Natural killer cell (primary cell): ENCODE measurements at regions not wholly inside any gene's neighbourhood (a gene's known extent, or its start where the extent isn't known, plus 50 kb on each side); places are given as distances from the start of the nearest gene placed in this dataset.

Experiments
- ATAC-seq, 3 donors: fragments of 150-1000 bp in 2 of 3; fragments of 200-7000 bp in 1 of 3; cut with Tn5 transposase; 1 replicate in 1 of 3; 2 replicates in 2 of 3; pipeline ENCODE4 v1.10.0; 2021; ENCODE audit warnings: mild to moderate bottlenecking in 2 of 3, moderate library complexity in 2 of 3
- DNase-seq, 2 donors: peaks; one replicate each; pipeline versions ENCODE4 v3.0.0 to v3.0.0-alpha.2; 2013 to 2021; ENCODE audit warnings: mixed read lengths in 1 of 2
- H3K27ac ChIP-seq: one replicate; pipeline ENCODE4 v1.5.1; 2013; ENCODE audit warnings: mild to moderate bottlenecking, low read length
- H3K27me3 ChIP-seq: one replicate; pipeline ENCODE4 v1.6.1; 2013; ENCODE audit warnings: low read length; ENCODE audit not compliant: control insufficient read depth, insufficient read depth
- H3K36me3 ChIP-seq: one replicate; pipeline ENCODE4 v1.6.1; 2013; ENCODE audit warnings: low read length; ENCODE audit not compliant: control insufficient read depth, insufficient read depth
- H3K4me1 ChIP-seq: one replicate; pipeline ENCODE4 v1.6.1; 2013; ENCODE audit warnings: low read length; ENCODE audit not compliant: control insufficient read depth, insufficient read depth
- H3K4me3 ChIP-seq: one replicate; pipeline ENCODE4 v1.5.1; 2013; ENCODE audit warnings: low read length
- H3K9me3 ChIP-seq: one replicate; pipeline ENCODE4 v1.6.1; 2013; ENCODE audit warnings: low read length; ENCODE audit not compliant: control insufficient read depth, insufficient read depth
- H3K27ac Mint-ChIP-seq, 2 donors: one replicate each; pipeline ENCODE4 v1.8.0; 2022; ENCODE audit warnings: mild to moderate bottlenecking in 2 of 2, mixed read lengths in 2 of 2, moderate library complexity in 1 of 2
- H3K27me3 Mint-ChIP-seq, 2 donors: one replicate each; pipeline ENCODE4 v1.8.0; 2022; ENCODE audit warnings: low read depth in 2 of 2, mixed read lengths in 2 of 2
- H3K36me3 Mint-ChIP-seq: one replicate; pipeline ENCODE4 v1.8.0; 2022; ENCODE audit warnings: mixed read lengths
- H3K4me1 Mint-ChIP-seq, 2 donors: one replicate each; pipeline ENCODE4 v1.8.0; 2022; ENCODE audit warnings: mixed read lengths in 2 of 2
- H3K4me3 Mint-ChIP-seq: one replicate; pipeline ENCODE4 v1.8.0; 2022; ENCODE audit warnings: mild to moderate bottlenecking, moderate library complexity, mixed read lengths
- H3K9me3 Mint-ChIP-seq, 2 donors: one replicate each; pipeline ENCODE4 v1.8.0; 2022; ENCODE audit warnings: mixed read lengths in 2 of 2
- CTCF ChIP-seq: fragments of 200-600 bp; IDR thresholded peaks from one replicate; pipeline ENCODE4 v1.8.0; 2022; ENCODE audit warnings: antibody characterized with exemption
- WGBS: methylation state at CpG from one replicate; pipeline ENCODE4 v1.1.7; 2013; ENCODE audit warnings: missing lambda C conversion rate; ENCODE audit not compliant: insufficient coverage; 5-methylcytosine and 5-hydroxymethylcytosine counted together
- intact Hi-C: fragments of 100-400 bp; cut with micrococcal nuclease; formaldehyde crosslinking; loops from one replicate; pipeline ENCODE4 v1.14.2; 2022

- TF ChIP-seq CTCF = no peak
- Histone ChIP-seq H3K36me3 (no peaks in the 10 kb centered on the region), H3K27ac (no peak overlapping the region), H3K4me3 (no peak overlapping the region), H3K27me3 (no peaks in the 10 kb centered on the region), H3K9me3 (no peaks in the 10 kb centered on the region), H3K4me1 (no peaks in the 10 kb centered on the region)
- Mint-ChIP-seq H3K36me3 (no peaks in the 10 kb centered on the region), H3K27ac (no peak overlapping the region), H3K4me1 (no peaks in the 10 kb centered on the region), H3K9me3 (peaks cover 12 to 15% of the 10 kb centered on the region in 2 donors), H3K27me3 (no peaks in the 10 kb centered on the region), H3K4me3 (no peak overlapping the region)
- WGBS = 78% methylated on average over 1 of the region's 1 CpG
- DNase-seq (no peak), ATAC-seq (no peak)
- intact Hi-C loops = no loop called here
These were observed 518.5 kb downstream of the TENT5A start for GRCh38 chr6:81233990-81234389.

GRCh38 chr6:81228912-81229555 is 523.4 kb downstream of the TENT5A start:
- WGBS = no CpG with 5 or more reads among the region's 2 CpGs
- intact Hi-C loops = no loop called here

GRCh38 chr6:81226957-81227356 is 525.5 kb downstream of the TENT5A start:
- no peak for ATAC-seq
- intact Hi-C loops = no loop called here

More at GRCh38 chr6:81228912-81229555, 523.4 kb downstream of the TENT5A start:
- no peaks in the 10 kb centered on the region for H3K4me1 ChIP-seq
- ATAC-seq (no peak), DNase-seq (no peak)
- no peaks in the 10 kb centered on the region for H3K36me3 ChIP-seq
- peaks cover 9 to 15% of the 10 kb centered on the region in 2 donors for H3K9me3 Mint-ChIP-seq
- H3K27me3 ChIP-seq = no peaks in the 10 kb centered on the region
- no peaks in the 10 kb centered on the region for H3K36me3 Mint-ChIP-seq
- H3K27me3 Mint-ChIP-seq = no peaks in the 10 kb centered on the region
- no peak for TF ChIP-seq CTCF
- H3K4me3 Mint-ChIP-seq = no peak overlapping the region
- H3K4me3 ChIP-seq = no peak overlapping the region
- H3K27ac ChIP-seq = no peak overlapping the region
- H3K4me1 Mint-ChIP-seq = no peaks in the 10 kb centered on the region
- H3K27ac Mint-ChIP-seq = no peak overlapping the region
- H3K9me3 ChIP-seq = no peaks in the 10 kb centered on the region

More at GRCh38 chr6:81226957-81227356, 525.5 kb downstream of the TENT5A start:
- no peak for TF ChIP-seq CTCF
- Histone ChIP-seq H3K36me3 (no peaks in the 10 kb centered on the region), H3K9me3 (peaks cover 3% of the 10 kb centered on the region), H3K4me3 (no peak overlapping the region), H3K4me1 (no peaks in the 10 kb centered on the region), H3K27ac (no peak overlapping the region), H3K27me3 (no peaks in the 10 kb centered on the region)
- DNase-seq = no peak
- Mint-ChIP-seq H3K27ac (no peak overlapping the region), H3K4me1 (no peaks in the 10 kb centered on the region), H3K27me3 (no peaks in the 10 kb centered on the region), H3K9me3 (peaks cover 15% of the 10 kb centered on the region in 2 donors), H3K36me3 (no peaks in the 10 kb centered on the region), H3K4me3 (no peak overlapping the region)
- no CpG with 5 or more reads among the region's 1 CpG for WGBS
